8988T (cell line): ENCODE measurements at regions not wholly inside any gene's neighbourhood (a gene's known extent, or its start where the extent isn't known, plus 50 kb on each side); places are given as distances from the start of the nearest gene placed in this dataset.
"Not testable (repeated sequence)": the region's sequence is repeated elsewhere in the genome, so short reads cannot be mapped to it uniquely, and the experiment has no call there.

Source experiments
- DNase-seq: peaks from one replicate; pipeline ENCODE4 v3.0.0; 2011

DNA sequence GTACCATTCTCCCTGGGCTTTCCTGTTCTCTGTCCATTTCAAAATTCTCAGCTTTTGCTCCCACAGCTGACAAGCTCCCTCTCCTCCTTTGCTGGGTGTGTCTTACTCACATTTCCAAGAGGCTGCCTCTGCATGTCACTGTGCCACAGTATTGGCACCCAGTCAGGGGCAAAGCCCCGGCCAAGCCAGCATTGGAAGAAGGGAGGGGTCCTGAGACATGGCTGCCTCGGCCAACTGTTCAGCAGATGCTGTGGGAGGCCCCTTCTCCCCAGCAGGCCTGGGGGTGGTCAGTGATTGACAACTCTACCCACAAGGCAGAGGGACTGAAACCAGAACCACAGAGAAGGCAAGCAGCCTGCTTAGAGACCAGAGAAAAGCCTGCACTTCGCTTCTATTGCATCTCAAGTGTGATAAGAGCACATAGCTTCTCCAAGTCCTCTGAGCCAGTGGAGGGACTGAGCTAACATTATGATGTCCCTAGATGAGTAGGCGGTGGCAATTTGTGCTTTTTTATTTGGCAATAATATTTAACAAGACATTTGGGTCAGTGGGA lies 294.1 kb downstream of the SIPA1L2 start:
- DNase-seq = no peak

DNA sequence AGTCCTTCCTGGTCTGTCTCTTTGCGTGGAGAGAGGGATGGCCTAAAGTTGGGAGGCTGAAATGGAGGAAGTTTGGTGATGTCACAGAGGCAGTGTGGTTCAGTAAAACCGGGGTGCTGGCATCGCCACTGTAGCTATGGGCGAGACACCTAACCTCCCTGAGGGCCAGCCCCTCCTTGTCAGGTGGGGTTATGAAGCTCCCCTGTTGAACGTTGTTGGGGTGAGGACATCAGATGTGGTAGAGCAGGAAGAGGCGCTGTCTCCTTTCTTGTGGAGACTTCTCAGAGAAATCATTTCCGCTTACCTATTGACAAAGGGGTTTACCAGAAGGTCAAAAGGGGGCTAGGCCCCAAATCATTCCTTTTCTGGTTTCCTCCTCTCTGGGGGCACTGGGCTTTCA lies 294.7 kb downstream of the SIPA1L2 start:
- no peak for DNase-seq

DNA sequence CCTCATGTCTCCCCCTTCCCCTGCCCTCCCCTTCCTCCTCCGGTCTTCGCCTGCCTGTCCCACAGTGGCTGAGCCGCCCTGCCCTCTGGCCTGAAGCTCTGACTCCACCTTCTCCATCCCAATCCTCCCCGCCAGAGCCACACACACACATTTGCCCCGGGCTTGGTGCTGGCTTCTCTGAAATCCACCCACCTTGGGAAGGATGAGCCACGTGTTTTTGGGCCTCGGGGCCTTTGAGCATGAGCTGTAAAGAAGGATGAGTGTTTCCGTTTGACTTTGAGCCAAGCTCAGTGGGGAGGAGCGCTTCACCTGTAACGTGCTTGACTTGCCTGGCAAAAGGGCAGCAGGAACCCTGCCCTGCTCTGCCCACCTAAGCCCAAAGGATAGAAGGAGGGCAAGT lies 295.1 kb downstream of the SIPA1L2 start:
- DNase-seq = no peak

DNA sequence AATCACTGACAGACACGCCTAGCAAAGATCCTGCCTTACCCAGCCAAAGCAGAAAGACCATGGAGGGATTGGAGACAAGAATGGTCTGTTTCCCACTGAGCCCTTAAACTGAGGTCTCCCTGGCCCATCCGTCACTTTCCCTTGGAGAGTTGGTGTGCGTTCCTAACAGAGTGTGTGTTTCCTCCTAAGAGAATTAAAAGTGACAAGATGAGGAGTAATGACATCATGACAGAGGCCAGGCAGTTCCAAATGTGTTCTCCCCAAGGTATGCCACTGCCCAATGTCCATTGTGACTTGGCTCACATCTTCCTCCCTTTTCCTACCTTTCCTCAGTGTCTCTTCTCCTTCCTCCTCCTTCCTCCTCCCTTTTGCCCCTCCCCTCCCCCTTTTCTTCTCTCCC lies 295.7 kb downstream of the SIPA1L2 start:
- no peak for DNase-seq

DNA sequence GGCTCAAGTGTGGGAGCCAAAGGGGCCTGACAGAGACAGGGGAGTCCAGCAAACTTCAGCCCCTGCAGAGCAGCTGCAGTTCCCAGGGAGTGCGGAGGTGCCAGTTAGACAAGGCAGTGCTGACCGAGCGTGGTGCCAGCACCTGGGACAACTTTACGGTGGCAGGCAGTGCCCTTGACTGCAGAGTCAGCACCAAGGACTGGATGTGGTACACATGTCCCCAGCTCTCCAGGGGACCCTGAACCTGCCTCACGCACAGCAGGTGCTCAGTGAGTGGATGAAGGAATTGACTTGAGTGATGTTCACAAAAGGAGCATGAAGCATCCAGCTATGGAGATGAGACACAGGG lies 296.5 kb downstream of the SIPA1L2 start:
- DNase-seq = no peak

DNA sequence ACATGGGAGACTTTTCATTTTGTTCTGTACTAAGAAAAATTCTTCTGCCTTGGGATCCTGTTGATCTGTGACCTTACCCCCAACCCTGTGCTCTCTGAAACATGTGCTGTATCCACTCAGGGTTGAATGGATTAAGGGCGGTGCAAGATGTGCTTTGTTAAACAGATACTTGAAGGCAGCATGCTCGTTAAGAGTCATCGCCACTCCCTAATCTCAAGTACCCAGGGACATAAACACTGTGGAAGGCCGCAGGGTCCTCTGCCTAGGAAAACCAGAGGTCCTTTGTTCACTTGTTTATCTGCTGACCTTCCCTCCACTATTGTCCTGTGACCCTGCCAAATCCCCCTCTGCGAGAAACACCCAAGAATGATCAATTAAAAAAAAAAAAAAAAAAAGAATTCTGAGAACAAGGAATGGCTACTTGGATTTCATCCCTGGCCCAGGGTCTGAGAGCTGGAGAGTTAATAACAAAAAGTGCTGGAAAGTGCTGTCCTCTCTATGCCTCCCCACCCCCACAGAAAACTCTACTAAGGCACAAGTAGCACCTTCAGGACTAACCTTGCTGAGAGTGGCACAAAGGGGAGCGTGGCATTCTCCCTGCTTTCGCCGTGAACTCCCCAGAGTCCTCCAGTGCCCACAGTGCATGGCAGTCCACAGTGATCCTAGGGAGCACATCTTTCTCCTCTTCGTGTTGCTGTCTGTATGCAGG lies 297.1 kb downstream of the SIPA1L2 start:
- not testable (repeated sequence) for DNase-seq

DNA sequence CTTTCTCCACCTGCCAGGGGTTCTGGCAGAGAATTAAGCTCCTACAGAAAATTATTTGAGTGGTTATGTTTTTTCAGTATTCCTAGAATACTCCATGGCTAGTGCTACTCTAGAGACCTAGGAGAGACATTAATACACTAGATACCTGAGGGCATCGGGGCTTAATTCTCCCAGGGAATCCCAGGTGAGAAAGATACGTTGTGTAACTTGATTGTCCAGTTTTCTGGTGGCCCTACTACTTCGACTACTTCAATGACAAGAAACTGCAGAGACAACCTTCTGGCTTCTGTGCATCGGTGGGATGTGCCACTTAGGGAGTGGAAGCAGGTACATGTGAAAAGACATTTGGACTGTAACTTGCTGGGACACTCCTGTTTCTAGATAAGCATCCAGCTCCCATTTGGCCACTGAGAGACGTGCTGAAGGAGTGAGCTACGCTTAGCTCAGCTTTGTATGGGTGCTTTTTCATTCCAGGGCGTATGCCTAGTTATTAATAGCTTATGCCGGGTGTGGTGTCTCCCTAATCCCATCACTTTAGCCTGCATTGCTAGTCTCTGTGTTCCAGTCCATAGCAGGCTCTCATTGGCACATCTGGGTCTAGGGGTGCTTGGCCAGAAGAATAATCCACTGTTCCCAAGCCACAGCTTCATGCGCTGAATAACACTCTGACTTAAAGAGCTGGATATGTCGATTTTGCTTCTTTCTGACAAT lies 300.7 kb downstream of the SIPA1L2 start:
- DNase-seq = no peak

DNA sequence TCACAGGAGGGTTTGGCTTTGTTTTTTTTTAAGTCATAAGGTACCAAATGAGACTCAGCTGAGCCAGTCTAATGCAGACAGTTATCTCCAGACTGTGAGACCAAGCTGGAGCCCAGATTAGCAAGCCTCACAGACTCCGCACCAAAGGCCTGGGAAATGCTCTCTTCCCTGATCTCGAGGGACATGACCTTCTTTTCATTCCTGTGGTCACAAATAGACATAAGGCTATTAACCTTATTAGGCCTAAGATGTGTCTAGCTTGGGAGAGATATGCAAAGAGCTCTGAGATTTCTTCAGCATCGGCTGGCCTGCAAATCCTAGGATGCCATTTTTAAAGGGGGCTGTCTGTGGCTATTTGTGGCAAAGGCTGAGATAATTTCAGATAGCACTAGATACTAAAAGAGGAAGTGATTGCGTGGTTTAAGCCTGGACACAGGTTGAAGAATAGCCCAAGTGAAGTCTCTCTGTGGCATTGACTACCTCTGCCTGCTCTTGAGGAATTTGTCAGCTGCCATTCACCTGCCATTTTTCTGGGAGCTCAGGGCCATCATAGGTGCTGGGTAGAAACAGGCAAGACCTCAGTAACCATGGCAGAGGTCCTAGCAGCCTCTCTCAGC lies 301.3 kb downstream of the SIPA1L2 start:
- DNase-seq = no peak

DNA sequence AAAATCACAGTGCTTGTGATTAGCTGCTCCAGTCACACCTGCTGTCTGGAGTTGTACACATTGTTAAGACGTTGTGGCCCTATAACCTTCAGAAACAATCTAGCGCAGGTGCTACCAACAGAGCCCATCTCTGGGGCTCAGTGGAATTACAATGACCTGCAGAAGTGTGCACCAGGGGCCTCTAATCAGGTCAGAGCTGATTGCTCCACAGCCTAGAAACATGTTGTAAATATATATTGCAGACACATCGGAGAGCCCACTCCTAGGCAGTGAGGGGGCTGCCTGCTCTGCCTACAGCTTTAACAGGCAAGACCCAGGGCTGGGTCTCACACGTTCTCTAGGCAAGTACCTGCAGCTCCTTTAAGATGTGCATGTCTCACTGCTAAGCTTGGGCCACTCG lies 302.0 kb downstream of the SIPA1L2 start:
- DNase-seq = no peak

DNA sequence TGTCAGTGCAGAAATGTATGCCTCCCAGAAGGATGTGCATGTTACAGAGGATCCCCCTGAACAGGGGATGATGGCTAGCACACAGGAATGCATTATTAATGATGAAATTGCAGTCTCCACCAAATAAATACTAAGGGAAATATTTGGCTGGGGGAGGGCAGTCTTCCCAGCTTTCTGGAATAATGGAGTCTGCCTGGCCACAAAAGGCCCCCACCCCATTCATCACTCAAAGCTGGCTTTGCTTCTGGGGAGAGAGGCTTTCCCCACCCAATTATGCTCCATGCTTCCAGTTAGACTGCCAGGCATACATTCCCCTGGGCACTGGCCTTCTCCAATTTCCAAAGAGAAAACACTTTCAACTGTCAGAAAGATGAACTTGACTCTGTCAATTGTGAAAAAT lies 302.7 kb downstream of the SIPA1L2 start:
- DNase-seq = no peak

DNA sequence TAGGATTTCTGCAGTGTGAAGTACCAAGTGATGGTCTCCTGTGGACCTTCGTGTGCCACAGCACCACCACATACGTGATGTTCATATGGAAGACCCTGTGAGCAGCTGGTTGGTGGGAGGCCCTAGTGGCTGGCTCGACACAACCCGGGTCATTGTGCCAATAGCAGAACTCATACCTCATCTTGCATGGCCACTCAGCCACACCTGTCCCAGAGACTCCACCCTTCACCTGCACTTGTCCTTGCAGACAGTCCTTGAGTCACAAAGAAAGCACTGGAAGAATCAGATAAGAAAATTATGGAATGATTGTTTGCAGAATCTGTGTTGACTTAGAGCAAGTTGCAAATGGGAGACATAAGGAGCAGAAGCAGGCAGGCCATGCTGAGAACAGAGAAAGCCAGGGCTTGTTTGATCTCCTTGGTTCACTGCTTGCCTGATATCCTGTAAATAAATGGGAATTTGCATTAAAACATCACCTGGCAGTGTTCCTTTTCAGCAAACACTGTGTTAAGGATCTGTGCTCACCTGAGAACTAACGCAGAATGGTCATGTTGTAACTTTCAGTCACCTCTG lies 307.7 kb downstream of the SIPA1L2 start:
- no peak for DNase-seq

DNA sequence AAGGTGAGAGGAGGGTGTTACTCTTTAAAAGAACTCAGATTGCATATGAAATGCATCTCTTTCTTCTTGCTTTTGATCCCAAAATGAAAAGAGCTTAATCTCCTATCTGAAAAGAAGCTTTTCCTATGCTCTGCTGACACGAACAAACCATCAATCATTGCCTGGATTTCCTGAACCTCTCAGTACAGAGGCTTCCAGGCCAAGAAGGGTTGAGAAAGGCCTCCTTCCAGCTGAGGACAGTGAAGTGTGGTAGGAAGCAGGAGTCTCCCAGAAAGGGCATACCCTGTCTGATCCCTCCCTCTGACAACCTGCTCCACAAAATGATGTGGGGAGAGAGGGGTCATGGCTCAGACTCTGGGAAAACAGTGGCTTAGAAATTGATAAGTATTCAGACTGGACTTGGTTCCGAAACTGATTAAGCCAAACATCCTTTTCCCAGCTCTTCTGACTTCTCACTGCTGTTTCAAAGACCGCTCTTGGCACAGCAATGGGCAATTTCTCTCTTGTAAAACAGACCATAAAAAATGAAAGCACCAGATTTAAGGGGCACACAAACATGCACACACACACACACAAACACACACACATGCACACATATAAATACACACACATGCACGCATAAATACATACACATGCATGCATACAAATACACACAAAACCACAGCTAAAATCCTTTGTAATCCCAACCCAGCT lies 310.3 kb downstream of the SIPA1L2 start:
- no peak for DNase-seq

DNA sequence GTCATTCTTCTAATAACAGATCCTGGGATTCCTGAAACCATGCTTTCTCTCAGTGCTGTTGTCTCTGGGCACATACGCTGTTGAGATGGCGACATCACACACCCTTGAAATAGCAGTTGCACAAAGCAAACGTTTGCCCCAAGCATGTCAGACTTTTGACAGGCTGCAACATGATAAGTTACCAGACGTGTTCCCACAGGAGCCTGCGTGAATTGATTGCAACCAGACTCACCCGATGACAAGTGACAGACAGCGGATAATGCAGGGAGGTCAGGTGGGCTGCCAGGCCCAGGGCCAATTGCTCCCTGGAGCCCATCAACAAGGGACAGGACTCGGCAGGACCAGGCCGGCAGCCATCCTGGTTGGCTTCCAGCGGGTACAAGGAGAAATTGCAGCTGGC lies 310.9 kb downstream of the SIPA1L2 start:
- no peak for DNase-seq

DNA sequence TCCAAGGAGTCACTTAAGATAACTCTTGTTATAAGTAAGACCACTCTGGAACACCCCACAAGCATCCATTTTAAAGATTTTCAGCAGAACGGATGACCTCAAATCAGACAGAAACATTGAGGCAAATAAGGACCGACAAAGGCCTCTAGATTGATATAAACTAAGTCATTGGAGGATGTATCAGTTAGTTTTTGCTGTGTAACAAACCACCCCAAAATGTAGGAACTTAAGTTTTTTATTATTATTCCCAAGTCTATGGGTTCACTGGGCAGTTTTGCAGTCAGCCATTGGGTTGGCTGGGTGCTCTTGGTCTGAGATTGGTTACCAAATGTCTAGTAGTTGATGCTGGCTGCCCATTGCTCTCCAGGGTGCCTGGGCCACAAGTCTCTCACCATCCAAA lies 311.8 kb downstream of the SIPA1L2 start:
- DNase-seq = no peak

DNA sequence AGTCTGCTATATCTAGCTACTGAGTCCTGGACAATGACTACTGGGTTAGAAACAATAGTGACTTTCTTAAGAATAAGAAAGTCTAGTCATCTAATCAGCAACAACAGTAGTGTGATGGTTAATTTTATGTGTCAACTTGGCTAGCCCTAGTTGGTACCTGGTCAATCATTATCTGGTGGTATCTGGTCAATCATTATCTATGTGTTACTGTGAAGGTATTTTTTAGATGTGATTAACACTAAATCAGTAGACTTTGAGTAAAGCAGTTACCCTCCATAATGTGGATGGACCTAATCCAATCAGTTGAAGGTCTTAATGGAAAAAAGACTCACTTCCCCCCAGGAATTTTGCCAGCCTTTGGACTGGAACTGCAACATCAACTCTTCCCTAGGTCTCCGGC lies 312.6 kb downstream of the SIPA1L2 start:
- DNase-seq = no peak

DNA sequence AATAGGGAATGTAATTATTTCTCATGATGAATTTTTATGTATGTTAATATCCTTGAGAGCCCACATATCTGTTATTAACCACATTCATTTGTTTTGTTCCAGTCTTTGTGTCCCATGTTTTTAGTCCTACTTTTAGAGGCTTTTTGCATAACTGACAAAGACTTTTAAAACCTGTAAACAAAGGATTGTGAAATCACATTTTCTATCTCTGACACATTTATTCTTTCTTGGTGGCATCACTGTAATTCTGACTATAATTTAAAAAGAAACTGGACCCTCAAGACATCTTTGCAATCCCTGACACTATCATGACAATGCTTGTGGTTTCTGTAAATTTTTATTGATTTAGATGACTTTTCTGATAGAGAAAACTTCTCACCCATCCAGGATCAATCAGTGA lies 313.1 kb downstream of the SIPA1L2 start:
- no peak for DNase-seq

DNA sequence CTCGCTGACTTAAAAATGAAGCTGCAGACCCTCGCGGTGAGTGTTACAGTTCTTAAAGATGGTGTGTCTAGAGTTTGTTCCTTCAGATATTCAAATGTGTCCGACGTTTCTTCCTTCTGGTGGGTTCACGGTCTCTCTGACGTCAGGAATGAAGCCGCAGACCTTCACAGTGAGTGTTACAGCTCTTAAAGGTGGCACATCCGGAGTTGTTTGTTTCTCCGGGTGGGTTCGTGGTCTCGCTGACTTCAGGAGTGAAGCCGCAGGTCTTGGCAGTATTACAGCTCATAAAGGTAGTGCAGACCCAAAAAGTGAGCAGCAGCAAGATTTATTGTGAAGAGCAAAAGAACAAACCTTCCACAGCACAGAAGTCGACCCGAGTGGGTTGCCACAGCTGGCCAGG lies 316.1 kb downstream of the SIPA1L2 start:
- not testable (repeated sequence) for DNase-seq

DNA sequence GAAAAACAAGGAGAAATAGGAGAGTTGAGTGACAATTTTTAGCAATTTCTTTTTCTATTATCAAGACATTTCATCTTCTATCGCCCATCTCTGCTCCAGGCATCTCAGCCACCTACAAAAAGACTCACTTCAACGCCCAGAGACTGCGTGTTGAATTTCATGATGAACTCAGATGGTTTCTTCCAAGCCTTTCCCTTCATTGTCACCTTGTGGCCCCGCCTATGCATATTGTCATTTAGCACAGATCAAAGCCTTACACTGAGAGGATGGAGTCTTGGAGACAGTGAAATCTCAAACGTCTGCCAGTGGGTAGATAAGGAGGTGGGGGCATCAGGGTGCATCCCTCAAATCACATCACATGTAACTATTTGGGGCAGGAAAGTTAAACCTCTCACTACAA lies 319.4 kb downstream of the SIPA1L2 start:
- DNase-seq = no peak

DNA sequence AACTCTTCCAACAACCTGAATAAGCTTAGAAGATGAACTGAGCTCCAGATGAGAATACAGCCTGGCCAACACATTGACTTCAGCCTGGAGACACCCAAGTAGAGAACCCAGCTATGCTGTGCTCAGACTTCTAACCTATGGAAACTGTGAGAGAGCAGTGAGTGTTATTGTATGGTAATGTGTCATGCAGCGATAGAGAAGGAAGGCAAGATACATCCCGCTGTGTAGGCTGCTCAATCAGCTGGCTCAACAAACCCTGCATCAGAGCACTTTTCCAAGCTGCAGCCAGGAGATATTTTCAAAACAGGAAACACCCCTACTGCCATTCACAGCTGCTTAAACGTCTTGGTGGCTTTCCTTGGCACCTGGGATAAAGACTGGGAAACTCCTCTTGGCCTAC lies 321.3 kb downstream of the SIPA1L2 start:
- no peak for DNase-seq

DNA sequence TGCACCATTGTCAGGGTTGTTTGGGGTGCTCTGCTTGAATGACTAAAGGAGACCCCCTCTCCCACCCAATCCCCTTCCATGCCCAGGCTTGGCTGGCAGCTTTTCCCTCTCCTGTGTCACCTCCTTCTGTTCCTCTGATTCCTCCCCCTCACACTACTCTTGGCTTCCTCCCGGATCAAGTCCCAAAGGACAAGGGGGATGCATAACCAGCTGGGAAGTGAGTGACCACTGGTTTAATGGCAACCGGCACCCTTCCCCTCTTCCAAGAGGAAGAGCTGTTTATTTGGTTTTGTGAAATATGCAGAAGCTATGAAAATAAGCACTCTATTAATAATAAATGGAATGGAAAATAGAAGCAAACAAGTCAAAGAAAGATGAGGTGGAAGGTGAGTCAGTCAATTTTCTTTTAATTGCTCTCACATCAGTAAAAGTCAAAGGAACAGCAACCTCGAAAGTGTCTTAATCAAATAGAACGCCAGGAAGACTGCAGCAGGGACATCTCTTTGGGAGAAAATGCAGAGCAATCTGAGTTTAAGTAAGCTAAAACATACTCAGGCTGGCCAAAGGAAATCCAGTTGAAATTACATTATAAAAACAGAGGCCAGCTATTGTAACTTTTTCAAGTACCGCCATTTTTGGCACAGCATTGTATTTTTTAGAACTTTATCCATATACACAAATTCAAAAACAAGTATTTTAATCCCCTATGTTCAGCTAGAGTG lies 322.5 kb downstream of the SIPA1L2 start:
- no peak for DNase-seq

DNA sequence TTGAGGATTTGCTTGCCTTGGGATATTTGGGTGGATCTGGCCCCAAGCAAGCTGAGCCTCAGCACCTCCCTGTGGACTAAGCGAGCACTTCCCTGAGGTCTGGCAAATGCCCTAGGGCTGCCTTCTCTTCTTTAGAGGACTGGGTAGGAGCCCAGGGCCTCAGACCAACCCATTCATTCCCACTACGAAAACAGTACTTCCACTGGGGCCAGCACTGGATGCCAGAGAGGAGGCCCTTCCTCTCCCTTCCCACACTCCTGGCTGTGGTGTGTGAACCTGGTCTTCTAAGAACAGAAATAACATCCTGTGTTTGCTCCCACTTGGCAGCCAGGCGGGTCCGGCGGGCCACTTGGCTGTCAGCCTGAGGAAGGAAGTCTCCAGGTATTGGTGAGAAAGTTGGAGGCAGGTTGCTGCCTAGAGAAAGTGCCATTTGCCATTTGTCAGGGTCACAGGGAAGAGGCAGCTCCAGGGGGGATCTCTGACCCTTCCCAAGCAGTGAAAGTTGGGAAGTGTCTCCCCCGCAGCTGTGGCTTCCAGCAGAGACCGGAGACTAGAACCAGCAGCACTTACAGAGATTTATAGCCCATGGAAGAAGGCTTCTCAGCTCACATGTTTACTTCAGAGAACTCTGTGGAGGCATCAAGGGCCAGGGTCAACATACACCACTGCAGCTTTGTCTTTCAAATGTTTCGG lies 323.5 kb downstream of the SIPA1L2 start:
- DNase-seq = no peak

DNA sequence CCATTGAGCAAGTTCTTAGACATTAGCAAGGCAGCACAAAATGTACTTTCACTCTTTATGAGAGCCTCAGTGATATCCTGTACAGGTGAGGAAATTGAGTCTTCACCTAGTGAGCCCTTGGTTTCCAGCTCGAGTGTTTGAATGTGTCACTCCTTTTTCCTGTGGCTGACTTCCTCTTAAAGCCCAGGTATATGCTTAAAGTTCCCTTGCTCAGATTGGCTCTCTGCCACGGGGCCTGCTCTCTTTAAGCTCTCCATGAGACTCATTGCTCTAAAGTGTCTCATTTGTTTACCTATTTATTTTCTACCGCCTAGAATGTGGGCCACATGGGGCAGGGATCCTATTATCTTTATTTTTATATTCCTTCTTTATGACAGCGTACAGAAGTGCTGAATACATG lies 324.9 kb downstream of the SIPA1L2 start:
- DNase-seq = no peak
